HG03139 (cell line): ENCODE measurements at regions not wholly inside any gene's neighbourhood (a gene's known extent, or its start where the extent isn't known, plus 50 kb on each side); places are given as distances from the start of the nearest gene placed in this dataset.
A peak's percentile ranks its signal among the peaks of the same experiment; 100 is the strongest.
"Not testable (repeated sequence)": the region's sequence is repeated elsewhere in the genome, so short reads cannot be mapped to it uniquely, and the experiment has no call there.

ENCODE experiments used
- ATAC-seq: cut with Tn5 transposase; IDR thresholded peaks from one replicate; pipeline ENCODE4 v1.9.1; 2021; ENCODE audit not compliant: unreplicated experiment

DNA sequence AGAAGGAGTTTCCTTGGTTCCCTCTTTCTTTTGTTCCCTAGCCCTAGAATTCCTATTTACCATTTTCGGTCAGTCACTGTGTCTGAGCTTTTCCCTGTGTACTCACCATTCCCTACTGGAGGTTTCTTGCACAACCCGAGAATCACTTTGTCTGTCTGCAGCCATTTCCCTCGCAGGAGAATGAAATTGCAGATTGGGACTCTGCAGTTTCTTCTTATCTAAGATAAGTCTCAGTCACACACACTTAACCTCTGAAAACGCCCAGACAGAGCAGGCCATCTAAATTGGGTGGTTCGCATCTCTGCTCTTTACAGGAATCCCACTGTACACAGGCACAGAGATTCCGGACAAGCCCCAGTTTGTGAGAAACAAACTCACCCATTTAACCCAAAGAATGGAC, 58.6 kb upstream of the CNTNAP2 start:
- ATAC-seq = no peak

DNA sequence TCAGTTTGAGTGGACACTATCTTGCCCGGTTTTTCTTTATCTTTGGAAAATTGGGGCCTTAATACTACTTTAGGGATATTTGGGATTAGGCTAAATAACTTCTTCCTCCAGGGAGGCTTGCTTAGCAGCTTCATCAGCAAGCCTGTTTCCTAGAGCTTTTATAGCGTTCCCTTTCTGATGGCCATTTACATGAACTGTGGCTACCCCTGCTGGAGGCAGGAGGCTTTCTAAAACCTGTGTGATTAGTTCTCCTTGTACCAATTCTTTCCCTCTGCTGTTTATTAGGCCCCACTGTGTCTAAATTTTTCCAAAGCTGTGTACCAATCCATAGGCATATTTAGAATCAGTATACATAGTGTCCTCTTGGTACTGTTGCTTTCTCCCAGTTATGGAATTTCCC, 61.7 kb upstream of the CNTNAP2 start:
- no peak for ATAC-seq

DNA sequence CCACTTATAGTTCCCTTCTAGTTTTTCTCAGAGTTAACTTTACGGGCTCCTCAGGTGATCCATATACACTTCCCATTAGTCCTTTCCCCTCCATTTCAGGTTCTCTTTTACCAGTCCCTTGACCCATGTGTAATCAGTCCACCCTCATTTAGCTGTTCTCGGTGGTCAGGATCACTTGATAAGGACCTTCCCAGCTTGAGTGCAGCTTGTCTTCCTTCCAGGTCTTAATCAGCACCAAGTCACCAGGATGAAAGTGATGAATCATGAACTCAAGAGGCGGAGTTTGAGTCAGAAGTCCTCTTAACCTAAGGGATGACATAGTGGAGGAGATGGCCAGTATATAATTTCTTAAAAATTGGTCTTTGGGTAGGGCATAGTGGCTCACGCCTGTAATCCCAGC, 63.1 kb upstream of the CNTNAP2 start:
- no peak for ATAC-seq

DNA sequence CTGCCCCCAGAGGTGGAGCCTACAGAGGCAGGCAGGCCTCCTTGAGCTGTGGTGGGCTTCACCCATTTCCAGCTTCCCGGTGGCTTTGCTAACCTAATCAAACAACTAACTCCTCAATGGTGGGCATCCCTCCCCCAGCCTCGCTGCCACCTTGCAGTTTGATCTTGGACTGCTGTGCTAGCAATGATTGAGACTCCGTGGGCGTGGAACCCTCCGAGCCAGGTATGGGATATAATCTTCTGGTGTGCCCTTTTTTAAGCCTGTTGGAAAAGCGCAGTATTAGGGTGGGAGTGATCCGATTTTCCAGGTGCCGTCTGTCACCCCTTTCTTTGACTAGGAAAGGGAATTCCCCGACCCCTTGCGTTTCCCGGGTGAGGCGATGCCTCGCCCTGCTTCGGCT, 73.3 kb upstream of the CNTNAP2 start:
- not testable (repeated sequence) for ATAC-seq

DNA sequence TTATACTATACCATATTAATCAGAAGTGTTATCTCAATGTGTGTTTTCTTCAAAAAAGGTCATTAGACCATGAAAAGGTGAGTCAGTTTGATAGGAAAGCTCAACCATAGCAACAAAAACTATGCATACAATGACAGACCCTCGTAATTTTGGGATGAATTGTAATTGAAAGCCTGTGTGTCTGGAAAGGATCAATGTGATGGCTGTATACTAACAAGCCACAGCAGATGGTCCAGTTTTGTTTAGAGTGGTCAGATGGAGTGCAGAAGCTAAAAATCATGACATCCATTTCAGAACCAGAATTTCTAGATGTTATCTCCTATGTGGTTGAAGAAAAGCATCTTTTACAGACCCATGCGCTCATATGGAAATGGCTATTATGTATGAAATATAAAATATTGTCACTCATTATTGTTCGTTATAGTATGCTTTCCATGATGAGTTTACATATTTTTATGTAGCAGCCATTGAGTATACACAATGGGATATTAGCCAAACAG, 88.3 kb upstream of the CNTNAP2 start:
- ATAC-seq = no peak

DNA sequence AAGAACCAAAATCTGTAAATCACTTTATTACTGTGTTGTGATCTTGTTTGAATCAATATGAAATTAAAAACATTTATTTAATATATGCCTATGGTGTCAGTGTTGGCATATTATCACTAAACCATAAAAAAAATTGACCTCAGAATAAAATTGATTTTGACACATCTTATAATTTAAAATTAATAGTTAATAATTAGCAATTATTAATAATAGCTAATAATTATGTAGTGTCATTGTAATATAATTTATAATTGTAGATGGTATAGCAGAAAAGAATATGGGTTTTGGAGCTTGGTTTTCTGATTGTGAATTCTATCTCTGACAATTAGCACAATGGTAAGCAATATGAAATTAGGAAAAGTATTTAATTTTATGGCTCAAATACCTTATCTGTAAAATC, 89.4 kb upstream of the CNTNAP2 start:
- ATAC-seq = no peak

DNA sequence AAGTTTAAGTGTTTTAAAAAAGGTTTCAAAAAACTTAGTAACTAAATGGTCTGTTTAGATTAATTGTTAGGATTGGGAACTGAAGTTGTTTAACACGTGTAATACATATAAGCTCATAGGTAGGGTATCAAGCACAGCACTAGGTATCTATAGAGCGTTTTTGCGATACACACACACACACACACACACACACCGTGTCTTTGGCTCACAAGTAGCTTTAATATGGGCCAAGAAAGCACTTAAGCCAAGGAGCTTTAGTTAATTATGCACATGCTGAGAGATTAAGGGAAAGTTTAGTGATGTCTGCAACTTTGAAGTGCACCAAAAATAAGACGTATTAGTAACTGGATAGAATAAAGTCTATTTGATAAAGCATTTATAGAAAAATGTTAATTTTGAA, 93.8 kb upstream of the CNTNAP2 start:
- no peak for ATAC-seq

DNA sequence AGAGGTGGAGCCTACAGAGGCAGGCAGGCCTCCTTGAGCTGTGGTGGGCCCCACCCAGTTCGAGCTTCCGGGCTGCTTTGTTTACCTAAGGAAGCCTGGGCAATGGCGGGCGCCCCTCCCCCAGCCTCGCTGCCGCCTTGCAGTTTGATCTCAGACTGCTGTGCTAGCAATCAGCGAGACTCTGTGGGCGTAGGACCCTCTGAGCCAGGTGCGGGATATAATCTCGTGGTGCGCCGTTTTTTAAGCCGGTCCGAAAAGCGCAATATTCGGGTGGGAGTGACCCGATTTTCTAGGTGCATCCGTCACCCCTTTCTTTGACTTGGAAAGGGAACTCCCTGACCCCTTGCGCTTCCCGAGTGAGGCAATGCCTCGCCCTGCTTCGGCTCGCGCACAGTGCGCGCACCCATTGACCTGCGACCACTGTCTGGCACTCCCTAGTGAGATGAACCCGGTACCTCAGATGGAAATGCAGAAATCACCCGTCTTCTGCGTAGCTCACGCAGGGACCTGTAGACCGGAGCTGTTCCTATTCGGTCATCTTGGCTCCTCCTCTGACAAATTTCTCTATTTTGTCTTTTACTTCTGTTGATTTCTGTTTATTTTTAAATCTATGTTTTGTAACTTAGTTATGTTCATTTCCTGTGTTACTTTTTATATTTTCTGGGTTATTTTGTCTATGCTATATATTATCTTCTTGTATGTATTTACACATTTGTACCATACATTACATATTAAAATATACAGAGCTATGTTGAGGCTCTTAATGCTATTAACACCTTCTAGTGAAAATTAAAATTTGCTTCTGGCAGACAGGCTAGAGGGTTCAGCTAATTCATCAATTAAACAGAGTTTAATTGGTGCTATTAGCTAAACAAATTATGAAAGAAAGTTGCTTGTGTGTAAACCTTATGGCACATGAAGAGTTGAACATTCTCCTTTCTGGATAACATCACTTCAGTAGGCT, 97.3 kb upstream of the CNTNAP2 start:
- not testable (repeated sequence) for ATAC-seq

DNA sequence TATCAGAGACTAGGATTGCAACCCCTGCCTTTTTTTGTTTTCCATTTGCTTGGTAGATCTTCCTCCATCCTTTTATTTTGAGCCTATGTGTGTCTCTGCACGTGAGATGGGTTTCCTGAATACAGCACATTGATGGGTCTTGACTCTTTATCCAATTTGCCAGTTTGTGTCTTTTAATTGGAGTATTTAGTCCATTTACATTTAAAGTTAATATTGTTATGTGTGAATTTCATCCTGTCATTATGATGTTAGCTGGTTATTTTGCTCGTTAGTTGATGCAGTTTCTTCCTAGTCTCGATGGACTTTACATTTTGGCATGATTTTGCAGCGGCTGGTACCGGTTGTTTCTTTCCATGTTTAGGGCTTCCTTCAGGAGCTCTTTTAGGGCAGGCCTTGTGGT, 99.2 kb upstream of the CNTNAP2 start:
- ATAC-seq = not testable (repeated sequence)

DNA sequence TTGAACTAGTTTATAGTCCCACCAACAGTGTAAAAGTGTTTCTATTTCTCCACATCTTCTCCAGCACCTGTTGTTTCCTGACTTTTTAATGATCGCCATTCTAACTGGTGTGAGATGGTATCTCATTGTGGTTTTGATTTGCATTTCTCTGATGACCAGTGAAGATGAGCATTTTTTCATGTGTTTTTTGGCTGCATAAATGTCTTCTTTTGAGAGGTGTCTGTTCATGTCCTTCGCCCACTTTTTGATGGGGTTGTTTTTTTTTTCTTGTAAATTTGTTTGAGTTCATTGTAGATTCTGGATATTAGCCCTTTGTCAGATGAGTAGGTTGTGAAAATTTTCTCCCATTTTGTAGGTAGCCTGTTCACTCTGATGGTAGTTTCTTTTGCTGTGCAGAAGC, 102.4 kb upstream of the CNTNAP2 start:
- not testable (repeated sequence) for ATAC-seq

DNA sequence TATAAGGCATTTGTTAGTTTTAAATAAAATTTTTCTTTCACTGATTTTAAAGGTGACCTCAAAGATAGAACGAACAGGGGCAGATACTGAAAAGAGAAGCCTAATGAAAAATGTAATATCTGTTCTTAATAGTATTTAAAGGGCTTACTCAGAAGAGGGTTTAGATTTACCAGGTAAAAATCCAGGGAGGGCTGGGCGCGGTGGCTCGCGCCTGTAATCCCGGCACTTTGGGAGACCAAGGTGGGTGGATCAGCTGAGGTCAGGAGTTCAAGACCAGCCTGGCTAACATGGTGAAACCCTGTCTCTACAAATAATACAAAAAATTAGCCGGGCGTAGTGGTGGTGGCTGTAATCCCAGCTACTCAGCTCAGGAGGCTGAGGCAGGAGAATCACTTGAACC, 108.3 kb upstream of the CNTNAP2 start:
- no peak for ATAC-seq

DNA sequence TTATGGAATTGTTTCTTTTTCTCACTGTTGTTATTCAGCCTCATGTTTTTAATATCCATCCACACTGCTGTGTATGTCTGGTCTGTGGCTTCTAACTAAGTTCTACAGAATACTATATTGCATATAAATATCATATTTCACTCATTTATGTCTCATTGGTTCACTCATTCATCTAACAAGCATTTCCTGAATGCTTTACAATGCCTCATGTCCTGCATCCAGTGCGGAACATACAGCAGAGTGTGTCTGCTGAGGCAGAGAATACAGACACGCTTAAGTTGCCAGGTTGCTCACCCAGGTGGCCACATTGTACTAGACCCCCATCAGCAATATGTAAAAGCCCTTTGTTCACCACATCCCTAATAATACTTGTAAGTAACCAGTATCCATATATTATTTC, 111.8 kb upstream of the CNTNAP2 start:
- ATAC-seq = no peak

DNA sequence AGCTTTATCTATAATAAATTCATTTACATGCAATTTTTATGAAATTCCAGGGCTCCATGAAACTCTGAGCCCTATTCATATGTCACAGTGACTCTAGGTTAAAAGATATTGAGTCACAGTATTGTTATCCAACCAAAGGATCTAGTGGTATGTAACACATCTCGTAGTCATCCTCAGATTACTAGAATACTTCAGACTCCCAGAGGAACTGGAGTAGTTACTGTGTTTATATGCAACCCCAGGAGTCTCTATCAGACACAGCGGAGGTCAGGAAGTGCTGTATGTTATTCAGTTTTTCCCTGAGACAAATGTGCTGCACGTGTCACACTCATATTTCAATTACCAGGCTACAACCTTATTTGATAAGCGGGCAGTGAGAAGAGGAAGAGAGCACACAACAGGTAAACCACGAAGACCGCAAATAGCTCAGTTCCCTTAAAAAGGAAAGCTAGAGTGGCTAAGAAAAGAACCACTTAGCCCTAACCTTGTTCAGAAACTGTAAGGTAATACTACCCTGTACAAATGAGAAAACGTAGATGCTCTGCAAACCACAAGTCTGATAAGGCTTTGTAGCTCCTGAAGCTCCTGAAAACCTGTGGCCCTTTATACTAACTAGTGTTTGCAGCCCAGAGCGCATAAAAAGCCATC, 114.0 kb upstream of the CNTNAP2 start:
- peak; percentile 98 for ATAC-seq

DNA sequence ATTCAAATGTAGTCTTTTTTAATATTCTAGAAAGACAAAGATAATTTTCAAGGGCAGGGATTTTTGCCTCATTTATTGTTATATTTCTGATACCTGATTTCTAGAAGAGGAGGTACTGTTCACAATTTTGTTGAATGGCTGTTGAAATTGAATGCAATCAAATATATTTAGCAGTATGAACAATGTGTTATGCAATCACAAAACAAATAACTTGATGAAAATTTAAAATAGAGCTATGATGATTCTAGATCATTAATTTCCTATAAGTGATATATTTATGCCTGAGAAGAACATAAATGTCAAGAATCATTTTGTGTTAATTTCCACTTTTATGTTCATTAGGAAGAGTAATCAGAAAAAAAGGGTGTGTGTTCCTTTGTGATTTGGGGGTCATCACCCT, 114.6 kb upstream of the CNTNAP2 start:
- no peak for ATAC-seq

DNA sequence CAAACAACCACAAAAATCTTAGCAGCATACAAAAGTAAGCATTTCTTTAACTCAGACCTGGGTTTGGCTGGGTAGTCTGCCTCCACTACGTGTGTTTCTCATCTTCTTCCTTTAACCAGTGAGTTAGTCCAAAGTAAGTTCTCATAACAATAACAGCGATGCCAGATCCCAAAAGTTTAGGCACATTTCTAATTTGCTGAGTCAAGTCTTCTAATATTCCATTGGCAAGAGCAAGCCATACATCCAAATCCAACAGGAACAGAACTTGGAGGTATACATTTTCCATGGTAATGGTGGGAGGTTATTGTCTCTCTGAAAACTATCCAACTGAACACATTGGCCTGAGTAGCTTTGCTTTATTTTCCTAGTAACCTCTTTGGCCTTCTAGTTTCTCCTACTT, 115.7 kb upstream of the CNTNAP2 start:
- no peak for ATAC-seq

DNA sequence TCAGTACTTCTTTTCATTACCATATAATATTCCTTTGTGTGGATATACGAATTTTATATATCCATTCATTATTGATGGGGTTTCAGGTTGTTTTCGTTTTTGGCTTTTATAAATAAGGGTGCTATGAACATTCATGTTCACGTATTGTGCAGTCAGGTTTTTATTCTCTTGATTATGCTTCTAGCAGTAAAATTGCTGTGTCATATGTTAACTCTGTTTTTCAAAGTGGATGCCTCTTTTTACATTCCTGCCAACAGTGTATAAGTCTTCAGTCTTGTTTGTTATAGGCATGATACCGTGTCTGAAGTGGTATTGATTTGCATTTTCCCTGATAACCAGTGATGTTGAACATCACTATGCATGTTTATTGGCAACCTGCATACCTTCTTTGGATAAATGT, 127.1 kb upstream of the CNTNAP2 start:
- no peak for ATAC-seq

DNA sequence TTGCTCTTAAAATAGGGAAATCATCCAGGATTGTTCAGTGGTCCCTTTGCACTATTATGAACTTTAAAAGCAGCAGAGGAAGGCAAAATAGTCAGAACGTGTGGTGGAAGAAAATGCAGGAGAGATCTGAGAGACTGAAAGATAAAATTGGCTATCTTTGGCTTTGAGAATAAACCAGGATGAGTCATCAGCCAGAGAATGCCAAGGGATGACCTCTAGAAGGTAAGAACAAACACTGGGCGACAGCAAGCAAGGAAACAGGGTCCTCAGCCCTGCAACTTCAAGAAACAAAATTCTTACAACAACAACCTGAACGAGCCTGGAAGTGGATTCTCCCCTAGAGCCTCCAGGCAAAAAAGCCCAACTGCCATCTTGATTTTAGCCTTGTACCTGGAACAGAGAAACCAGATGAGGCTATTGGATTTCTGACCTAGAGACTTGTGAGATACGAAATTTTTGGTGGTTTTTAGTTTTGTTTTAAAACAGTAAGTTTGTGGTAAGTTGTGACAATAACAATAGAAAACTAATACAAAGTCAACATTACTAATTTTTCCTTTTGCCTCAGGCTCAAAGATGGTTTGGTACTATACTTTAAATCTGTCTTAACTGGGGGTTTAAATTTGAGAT, 130.2 kb upstream of the CNTNAP2 start:
- ATAC-seq = no peak

DNA sequence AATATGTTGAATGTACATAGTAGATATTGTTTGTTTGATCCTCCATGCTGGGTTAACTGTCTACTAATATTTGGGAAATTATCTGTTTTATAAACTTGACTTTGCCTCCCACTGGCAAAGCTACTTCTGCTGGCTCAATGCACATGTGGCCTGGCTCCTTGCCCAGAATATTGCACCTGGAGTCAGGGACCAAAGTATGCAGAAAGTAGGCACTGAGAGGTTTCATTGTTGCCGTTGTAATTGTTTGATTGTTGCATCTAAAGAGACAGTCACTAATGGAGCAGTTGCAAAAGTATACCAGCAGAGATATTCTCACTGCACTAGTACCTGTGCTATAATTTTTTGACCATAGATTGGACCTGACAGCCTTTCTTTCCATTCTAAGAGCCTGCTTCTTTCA, 137.8 kb upstream of the CNTNAP2 start:
- ATAC-seq = no peak

DNA sequence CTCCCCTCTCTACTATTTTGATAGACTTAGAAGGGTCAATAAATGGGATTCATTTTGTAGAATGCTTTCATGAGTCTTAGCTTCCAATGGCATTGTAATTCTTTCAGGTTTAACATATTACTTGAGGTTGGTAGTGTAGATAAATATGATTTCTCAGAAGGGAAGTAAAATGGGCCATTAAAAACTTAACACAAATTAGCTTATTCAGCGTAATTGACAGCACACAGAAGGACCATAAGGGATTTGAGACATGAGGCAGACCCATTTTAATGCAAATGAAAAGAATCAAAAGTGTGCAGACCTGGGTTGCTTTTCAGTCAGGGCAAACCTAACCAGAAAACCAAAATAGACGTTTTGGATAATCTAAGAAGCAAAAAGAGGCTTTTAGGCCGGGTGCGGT, 156.6 kb upstream of the CNTNAP2 start:
- no peak for ATAC-seq

DNA sequence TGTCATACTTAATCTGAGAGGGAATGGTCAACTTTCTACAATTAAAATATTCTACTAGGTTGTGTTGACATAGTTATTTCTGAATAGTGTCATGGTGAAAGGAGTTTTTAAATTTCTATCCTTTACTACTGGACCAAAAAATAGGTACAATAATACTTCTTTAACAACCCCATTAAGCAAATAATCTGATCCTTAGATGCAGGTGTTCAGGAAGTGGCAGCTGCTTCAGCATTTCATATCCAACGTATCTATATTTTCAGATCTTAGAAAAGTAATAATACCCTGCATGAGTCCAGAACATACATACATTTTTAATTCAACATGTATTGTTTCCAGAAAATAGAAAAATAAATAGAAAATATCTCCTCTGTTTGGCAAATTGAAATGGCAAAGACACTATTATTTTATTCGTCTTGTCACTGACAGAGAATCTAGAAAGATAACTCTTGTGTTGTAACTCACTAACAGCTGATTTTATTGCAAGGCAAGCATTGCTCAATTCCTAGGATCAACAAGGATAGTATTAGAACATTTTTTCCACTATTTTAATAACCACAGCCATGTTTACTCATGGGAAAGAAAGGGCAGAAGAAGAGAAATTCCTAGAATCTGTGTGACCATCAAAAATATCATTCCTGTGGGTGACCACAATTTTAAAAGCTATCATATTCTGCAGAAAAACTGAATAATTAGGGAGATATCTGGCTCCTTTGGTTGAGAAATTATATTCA, 159.3 kb upstream of the CNTNAP2 start:
- no peak for ATAC-seq

DNA sequence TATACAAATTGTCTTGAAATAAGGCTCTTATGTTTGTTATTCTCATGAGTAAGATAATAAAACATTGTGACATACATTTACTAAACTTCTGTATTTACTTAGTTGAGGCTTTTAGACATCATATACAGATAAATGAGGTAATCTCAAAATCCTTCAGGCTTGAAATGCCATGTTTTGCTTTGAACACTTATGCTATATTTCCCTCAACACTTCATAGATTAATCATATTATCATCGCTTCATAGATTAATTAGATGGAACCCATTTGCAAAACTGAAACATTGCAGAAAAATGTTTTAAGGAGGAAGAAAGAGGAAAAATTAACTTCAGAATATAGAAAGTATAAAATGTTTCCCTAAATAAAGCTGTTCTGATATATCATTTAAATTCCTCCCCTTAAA, 165.0 kb upstream of the CNTNAP2 start:
- ATAC-seq = no peak
